Neuronal stem cell (in vitro differentiated cells): ENCODE measurements at regions not wholly inside any gene's neighbourhood (a gene's known extent, or its start where the extent isn't known, plus 50 kb on each side); places are given as distances from the start of the nearest gene placed in this dataset.

Experiments used
- DNase-seq: peaks from one replicate; pipeline ENCODE4 v3.0.0-alpha.2; 2013; ENCODE audit warnings: low spot score
- H2AFZ ChIP-seq: one replicate; pipeline ENCODE4 v1.6.1; 2013; ENCODE audit warnings: mild to moderate bottlenecking, low read length, inconsistent platforms
- H2AK5ac ChIP-seq: 2 replicates; pipeline ENCODE4 v1.6.1; 2013; ENCODE audit warnings: low read depth, mild to moderate bottlenecking, inconsistent platforms, low read length, moderate library complexity, mixed read lengths
- H2BK120ac ChIP-seq: 2 replicates; pipeline ENCODE4 v1.6.1; 2013; ENCODE audit warnings: low read depth, mild to moderate bottlenecking, inconsistent platforms, low read length, moderate library complexity, mixed read lengths
- H2BK12ac ChIP-seq: one replicate; pipeline ENCODE4 v1.6.1; 2013; ENCODE audit warnings: low read length, inconsistent platforms
- H2BK15ac ChIP-seq: 2 replicates; pipeline ENCODE4 v1.6.1; 2013; ENCODE audit warnings: mild to moderate bottlenecking, low read length, inconsistent platforms, mixed read lengths
- H2BK5ac ChIP-seq: one replicate; pipeline ENCODE4 v1.6.1; 2013; ENCODE audit warnings: inconsistent platforms, mild to moderate bottlenecking, low read length, moderate library complexity
- H3K14ac ChIP-seq: one replicate; pipeline ENCODE4 v1.6.1; 2013; ENCODE audit warnings: low read length, inconsistent platforms
- H3K18ac ChIP-seq: 2 replicates; pipeline ENCODE4 v1.6.1; 2013; ENCODE audit warnings: low read length, inconsistent platforms
- H3K23ac ChIP-seq: 2 replicates; pipeline ENCODE4 v1.6.1; 2013; ENCODE audit warnings: low read depth, mild to moderate bottlenecking, mixed read lengths, low read length, inconsistent platforms; ENCODE audit not compliant: poor library complexity
- H3K27ac ChIP-seq: replicated peaks from 3 replicates; pipeline ENCODE4 v1.5.1; 2013; ENCODE audit warnings: low read length, inconsistent platforms
- H3K27me3 ChIP-seq, 3 experiments: 2 replicates each; pipeline ENCODE4 v1.6.1; 2013; ENCODE audit warnings: low read length in 3 of 3, mild to moderate bottlenecking in 2 of 3, inconsistent platforms in 1 of 3, low read depth in 1 of 3, mixed read lengths in 1 of 3, moderate library complexity in 1 of 3; ENCODE audit not compliant: control insufficient read depth in 3 of 3, insufficient read depth in 3 of 3
- H3K36me3 ChIP-seq, 2 donors: replicated peaks in 1 of 2; 2 replicates each; pipeline ENCODE4 v1.6.1; 2013; ENCODE audit warnings: low read length in 2 of 2; ENCODE audit not compliant: control insufficient read depth in 2 of 2, insufficient read depth in 2 of 2
- H3K4ac ChIP-seq: 2 replicates; pipeline ENCODE4 v1.6.1; 2013; ENCODE audit warnings: inconsistent platforms, mild to moderate bottlenecking, low read length, moderate library complexity
- H3K4me1 ChIP-seq, 2 donors: 1 replicate in 1 of 2; 2 replicates in 1 of 2; pipeline ENCODE4 v1.6.1; 2013; ENCODE audit warnings: low read length in 2 of 2, low read depth in 1 of 2; ENCODE audit not compliant: control insufficient read depth in 2 of 2, insufficient read depth in 1 of 2
- H3K4me2 ChIP-seq: one replicate; pipeline ENCODE4 v1.6.1; 2013; ENCODE audit warnings: mild to moderate bottlenecking, low read length, inconsistent platforms; ENCODE audit not compliant: insufficient read depth, poor library complexity, severe bottlenecking
- H3K4me3 ChIP-seq, 2 donors: 2 replicates each; pipeline ENCODE4 v1.5.1; 2013; ENCODE audit warnings: low read length in 2 of 2, mild to moderate bottlenecking in 2 of 2, inconsistent platforms in 1 of 2, moderate library complexity in 1 of 2
- H3K79me1 ChIP-seq: one replicate; pipeline ENCODE4 v1.6.1; 2013; ENCODE audit warnings: low read depth, mild to moderate bottlenecking, inconsistent platforms, low read length, moderate library complexity
- H3K9ac ChIP-seq: one replicate; pipeline ENCODE4 v1.6.1; 2013; ENCODE audit warnings: mild to moderate bottlenecking, low read depth, low read length, inconsistent platforms; ENCODE audit not compliant: poor library complexity
- H3K9me3 ChIP-seq, 2 donors: replicated peaks in 1 of 2; 2 replicates each; pipeline versions ENCODE3 to v1.6.1; 2013; ENCODE audit warnings: low read length in 2 of 2, mild to moderate bottlenecking in 2 of 2, inconsistent platforms in 1 of 2, low read depth in 1 of 2, mixed read lengths in 1 of 2, moderate library complexity in 1 of 2; ENCODE audit not compliant: control insufficient read depth in 2 of 2, insufficient read depth in 1 of 2
- H4K8ac ChIP-seq: one replicate; pipeline ENCODE4 v1.6.1; 2013; ENCODE audit warnings: low read depth, mild to moderate bottlenecking, inconsistent platforms, low read length, moderate library complexity
- H4K91ac ChIP-seq: one replicate; pipeline ENCODE4 v1.6.1; 2013; ENCODE audit warnings: low read length, low read depth, mild to moderate bottlenecking, inconsistent platforms; ENCODE audit not compliant: poor library complexity
- WGBS, 2 donors: extraction: QIAGEN DNeasy Blood & Tissue Kit; methylation state at CpG; one replicate each; pipeline ENCODE4 v1.1.7; 2013; ENCODE audit warnings: missing lambda C conversion rate in 2 of 2, mixed read lengths in 1 of 2; ENCODE audit not compliant: insufficient read length in 2 of 2, insufficient replicate concordance in 1 of 2; ENCODE audit errors: extremely low coverage in 2 of 2; 5-methylcytosine and 5-hydroxymethylcytosine counted together

GRCh38 chr4:156553659-156554058 is 417.9 kb downstream of the PDGFC start:
- H2AK5ac ChIP-seq: no peak overlapping the region

DNA sequence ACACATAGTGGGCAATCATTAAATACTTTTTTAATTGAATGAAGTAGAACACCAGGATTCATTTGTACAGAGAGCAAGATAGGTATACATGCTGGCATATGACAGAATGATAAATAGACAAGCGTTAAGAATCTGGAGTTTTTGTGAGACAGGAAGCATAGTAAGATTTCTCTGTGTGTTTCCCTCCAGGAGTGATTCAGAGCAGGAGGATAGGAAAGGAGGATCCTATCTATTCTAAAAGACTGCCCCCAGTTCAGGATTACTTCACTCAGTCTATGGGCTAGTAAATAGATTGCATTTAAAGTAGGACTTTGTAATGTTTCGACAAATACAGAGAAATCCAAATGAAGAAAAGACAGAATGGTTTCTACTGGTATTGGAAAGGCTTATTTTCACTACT is 423.7 kb downstream of the PDGFC start:
- H3K4me3 ChIP-seq: no peak overlapping the region
- no CpG with 5 or more reads among the region's 2 CpGs for WGBS, 2 donors

More at GRCh38 chr4:156553659-156554058, 417.9 kb downstream of the PDGFC start:
- H3K18ac ChIP-seq: no peak overlapping the region
- no peak overlapping the region for H3K4me3 ChIP-seq
- H3K4me1 ChIP-seq: peaks cover 0 to 6% of the 10 kb centered on the region in 2 donors
- no peak overlapping the region for H3K23ac ChIP-seq
- no peak overlapping the region for H2AFZ ChIP-seq
- H3K79me1 ChIP-seq: no peaks in the 10 kb centered on the region
- DNase-seq: no peak
- no peaks in the 10 kb centered on the region for H3K36me3 ChIP-seq
- H3K27ac ChIP-seq: no peak overlapping the region
- H3K27me3 ChIP-seq: no peaks in the 10 kb centered on the region
- no peak overlapping the region for H4K8ac ChIP-seq
- no peak overlapping the region for H3K4me2 ChIP-seq
- H2BK120ac ChIP-seq: no peak overlapping the region
- no peak overlapping the region for H2BK15ac ChIP-seq
- H3K9ac ChIP-seq: no peak overlapping the region
- H2BK12ac ChIP-seq: no peak overlapping the region
- H2BK5ac ChIP-seq: no peak overlapping the region
- H4K91ac ChIP-seq: no peak overlapping the region
- H3K14ac ChIP-seq: no peak overlapping the region
- H3K4ac ChIP-seq: no peak overlapping the region
- no peaks in the 10 kb centered on the region for H3K9me3 ChIP-seq
- WGBS, 2 donors: no CpG with 5 or more reads among the region's 1 CpG

GRCh38 chr4:156547439-156547838 is 424.2 kb downstream of the PDGFC start:
- no peaks in the 10 kb centered on the region for H3K36me3 ChIP-seq
- no peak overlapping the region for H4K8ac ChIP-seq
- no peak overlapping the region for H2BK12ac ChIP-seq
- no peak overlapping the region for H2BK120ac ChIP-seq
- H4K91ac ChIP-seq: no peak overlapping the region
- no peaks in the 10 kb centered on the region for H3K4me1 ChIP-seq
- H3K79me1 ChIP-seq: no peaks in the 10 kb centered on the region
- no peak overlapping the region for H3K4me2 ChIP-seq
- H3K27me3 ChIP-seq: no peaks in the 10 kb centered on the region
- WGBS, 2 donors: no CpG with 5 or more reads among the region's 2 CpGs
- H2AK5ac ChIP-seq: no peak overlapping the region
- H3K27ac ChIP-seq: no peak overlapping the region
- no peak overlapping the region for H2BK15ac ChIP-seq
- no peak overlapping the region for H3K4ac ChIP-seq
- no peak overlapping the region for H3K14ac ChIP-seq
- H3K18ac ChIP-seq: no peak overlapping the region
- no peak for DNase-seq
- H2AFZ ChIP-seq: no peak overlapping the region
- no peak overlapping the region for H2BK5ac ChIP-seq
- H3K23ac ChIP-seq: no peak overlapping the region
- no peak overlapping the region for H3K4me3 ChIP-seq
- H3K9ac ChIP-seq: no peak overlapping the region
- H3K9me3 ChIP-seq: no peaks in the 10 kb centered on the region

More for the DNA sequence above, 423.7 kb downstream of the PDGFC start:
- H3K36me3 ChIP-seq: no peaks in the 10 kb centered on the region
- DNase-seq: no peak
- H3K4ac ChIP-seq: no peak overlapping the region
- no peaks in the 10 kb centered on the region for H3K79me1 ChIP-seq
- no peak overlapping the region for H3K18ac ChIP-seq
- no peak overlapping the region for H3K27ac ChIP-seq
- no peak overlapping the region for H4K91ac ChIP-seq
- no peak overlapping the region for H3K14ac ChIP-seq
- H4K8ac ChIP-seq: no peak overlapping the region
- H2BK12ac ChIP-seq: no peak overlapping the region
- H3K9me3 ChIP-seq: no peaks in the 10 kb centered on the region
- no peak overlapping the region for H2BK15ac ChIP-seq
- H3K9ac ChIP-seq: no peak overlapping the region
- H3K4me1 ChIP-seq: no peaks in the 10 kb centered on the region
- no peak overlapping the region for H2BK5ac ChIP-seq
- H2BK120ac ChIP-seq: no peak overlapping the region
- no peaks in the 10 kb centered on the region for H3K27me3 ChIP-seq
- H2AFZ ChIP-seq: no peak overlapping the region
- H2AK5ac ChIP-seq: no peak overlapping the region
- H3K4me2 ChIP-seq: no peak overlapping the region
- H3K23ac ChIP-seq: no peak overlapping the region

DNA sequence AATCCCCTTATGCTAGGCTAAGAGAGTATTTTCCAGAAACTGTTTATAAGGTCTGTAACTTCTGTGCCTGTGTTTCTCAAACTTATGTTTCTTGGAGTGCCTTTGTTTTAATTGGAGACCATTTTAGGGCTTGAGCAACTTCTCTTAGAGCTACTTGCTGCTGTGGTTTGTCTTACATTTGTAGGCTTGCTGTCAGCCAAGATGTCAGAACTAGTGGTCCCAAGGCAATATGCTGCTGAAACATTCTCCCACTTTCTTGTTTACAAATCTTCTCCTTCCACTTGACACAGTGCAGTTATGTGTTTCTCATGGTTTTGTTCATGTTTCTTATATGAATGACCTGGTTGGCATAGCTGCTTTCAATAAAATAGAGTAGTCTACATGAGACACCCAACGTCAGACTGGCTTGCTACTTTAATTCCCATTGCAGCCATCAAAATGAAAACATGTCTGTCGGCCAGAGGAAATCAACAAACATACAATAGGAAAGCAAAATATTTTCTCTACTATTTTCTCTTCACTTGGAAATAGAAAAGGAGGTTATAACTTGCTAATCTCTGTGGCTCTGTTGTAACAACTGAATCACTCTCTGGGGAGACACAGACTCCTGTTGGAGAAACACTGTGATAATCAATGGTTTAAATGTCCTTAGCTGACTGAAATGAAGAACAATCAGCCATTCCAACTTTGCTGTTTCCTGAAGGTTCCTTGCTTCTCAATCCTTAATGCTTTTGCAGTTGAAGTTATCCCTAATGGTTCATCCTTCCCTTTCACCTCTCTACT is 426.4 kb downstream of the PDGFC start:
- no peak for DNase-seq
- H3K18ac ChIP-seq: no peak overlapping the region
- no peak overlapping the region for H3K14ac ChIP-seq
- H3K27ac ChIP-seq: no peak overlapping the region
- H4K8ac ChIP-seq: no peak overlapping the region
- H3K4me3 ChIP-seq: no peak overlapping the region
- no peaks in the 10 kb centered on the region for H3K36me3 ChIP-seq
- no peak overlapping the region for H2BK12ac ChIP-seq
- H4K91ac ChIP-seq: no peak overlapping the region
- no peak overlapping the region for H2AFZ ChIP-seq
- no peak overlapping the region for H3K23ac ChIP-seq
- H3K9me3 ChIP-seq: no peaks in the 10 kb centered on the region
- H3K4me1 ChIP-seq: no peaks in the 10 kb centered on the region
- H3K4me2 ChIP-seq: no peak overlapping the region
- H2BK120ac ChIP-seq: no peak overlapping the region
- no peaks in the 10 kb centered on the region for H3K79me1 ChIP-seq
- H3K9ac ChIP-seq: no peak overlapping the region
- no CpG with 5 or more reads among the region's 2 CpGs for WGBS, 2 donors
- H2BK15ac ChIP-seq: no peak overlapping the region
- H3K27me3 ChIP-seq: no peaks in the 10 kb centered on the region
- no peak overlapping the region for H3K4ac ChIP-seq
- H2BK5ac ChIP-seq: no peak overlapping the region
- no peak overlapping the region for H2AK5ac ChIP-seq
